Endothelial cell of umbilical vein (primary cell): ENCODE measurements at regions not wholly inside any gene's neighbourhood (a gene's known extent, or its start where the extent isn't known, plus 50 kb on each side); places are given as distances from the start of the nearest gene placed in this dataset.

Experiments used
- BruUV-seq: library from RNA; stranded (reverse); fragments of 400-500 nt; replicated peaks from 2 replicates; lab custom pipeline; 2021; lab: Mats Ljungman, UMichigan
- CTCF ChIA-PET: fragments of 300-600, 350-600 bp; sonication (Branson Sonifier 250); formaldehyde crosslinking; loops from one replicate; lab custom pipeline; 2021; ENCODE audit warnings: antibody characterized with exemption, inconsistent platforms; lab: Charles Lee
- POLR2A ChIA-PET: fragments of 300-600, 350-600 bp; sonication (Branson Sonifier 250); formaldehyde crosslinking; loops from one replicate; lab custom pipeline; 2021; ENCODE audit warnings: antibody characterized with exemption, inconsistent platforms; lab: Charles Lee
- DNase-seq: peaks from one replicate; pipeline ENCODE4 v3.0.0-alpha.2; 2011; ENCODE audit warnings: low read depth, low spot score
- FAIRE-seq: peaks from 2 replicates; lab custom pipeline; 2011; peaks lifted over from hg19 to GRCh38; lab: Jason Lieb, UNC
- H2AFZ ChIP-seq: 2 replicates; pipeline ENCODE4 v1.6.0; 2012; ENCODE audit warnings: low read depth, low read length, control low read depth, inconsistent platforms
- H3K27ac ChIP-seq: 2 replicates; pipeline ENCODE4 v1.5.1; 2011; ENCODE audit warnings: low read depth, mild to moderate bottlenecking, control low read depth, low read length, moderate library complexity; ENCODE audit not compliant: insufficient read depth
- H3K27me3 ChIP-seq, 2 experiments: 2 replicates each; pipeline versions ENCODE4 v1.6.0 to v1.6.1; 2011; ENCODE audit warnings: low read length in 2 of 2, mixed read lengths in 1 of 2; ENCODE audit not compliant: control insufficient read depth in 2 of 2, insufficient read depth in 2 of 2
- H3K36me3 ChIP-seq, 2 experiments: 2 replicates in 1 of 2; 3 replicates in 1 of 2; pipeline ENCODE4 v1.5.1; 2011; ENCODE audit warnings: low read length in 2 of 2, mild to moderate bottlenecking in 1 of 2, moderate library complexity in 1 of 2; ENCODE audit not compliant: control insufficient read depth in 2 of 2, insufficient read depth in 2 of 2; ENCODE audit errors: extremely low read depth in 1 of 2
- H3K4me1 ChIP-seq: 3 replicates; pipeline ENCODE4 v1.5.1; 2011; ENCODE audit warnings: mild to moderate bottlenecking, low read length; ENCODE audit not compliant: control insufficient read depth, insufficient read depth; ENCODE audit errors: extremely low read depth
- H3K4me2 ChIP-seq: 2 replicates; pipeline ENCODE4 v1.6.1; 2011; ENCODE audit warnings: low read length, control low read depth, mixed read lengths; ENCODE audit not compliant: insufficient read depth
- H3K4me3 ChIP-seq, 3 experiments: fragments of 200-600 bp in 1 of 3; sonication (generic), shearing (Covaris generic) in 1 of 3; replicated peaks in 1 of 3; 2 replicates each; pipeline ENCODE4 v1.5.1; 2011 to 2016; ENCODE audit warnings: control low read depth in 3 of 3, low read length in 3 of 3, mild to moderate bottlenecking in 2 of 3, inconsistent platforms in 1 of 3, low read depth in 1 of 3, moderate library complexity in 1 of 3; ENCODE audit not compliant: insufficient read depth in 1 of 3
- H3K79me2 ChIP-seq: 2 replicates; pipeline ENCODE4 v1.6.0; 2012; ENCODE audit warnings: low read length, inconsistent platforms; ENCODE audit not compliant: control insufficient read depth, insufficient read depth
- H3K9ac ChIP-seq: replicated peaks from 2 replicates; pipeline ENCODE3; 2011; ENCODE audit warnings: low read length, control low read depth; ENCODE audit not compliant: insufficient read depth; ENCODE audit errors: extremely low read depth
- H3K9me1 ChIP-seq: replicated peaks from 3 replicates; pipeline ENCODE4 v1.6.0; 2011; ENCODE audit warnings: mild to moderate bottlenecking, low read length; ENCODE audit not compliant: control insufficient read depth, insufficient read depth; ENCODE audit errors: extremely low read depth
- H3K9me3 ChIP-seq: replicated peaks from 2 replicates; pipeline ENCODE4 v1.5.1; 2012; ENCODE audit warnings: low read length, inconsistent platforms; ENCODE audit not compliant: control insufficient read depth, insufficient read depth
- H4K20me1 ChIP-seq: replicated peaks from 2 replicates; pipeline ENCODE3; 2011; ENCODE audit warnings: mild to moderate bottlenecking, low read length; ENCODE audit not compliant: control insufficient read depth, insufficient read depth; ENCODE audit errors: extremely low read depth
- EZH2 ChIP-seq: IDR thresholded peaks from 2 replicates; pipeline ENCODE4 v1.6.1; 2012; ENCODE audit warnings: borderline replicate concordance, low read depth, mild to moderate bottlenecking, moderate library complexity, low read length, inconsistent platforms; ENCODE audit not compliant: severe bottlenecking
- GATA2 ChIP-seq: IDR thresholded peaks from 2 replicates; pipeline ENCODE4 v1.7.0; 2011; ENCODE audit warnings: low read depth, mild to moderate bottlenecking, moderate library complexity, mixed read lengths, low read length; ENCODE audit not compliant: insufficient read length, insufficient read depth
- JUN ChIP-seq: IDR thresholded peaks from 2 replicates; pipeline ENCODE4 v1.6.1; 2011; ENCODE audit warnings: borderline replicate concordance, low read depth; ENCODE audit not compliant: insufficient read length, insufficient read depth
- MYC ChIP-seq: IDR thresholded peaks from one replicate; pipeline ENCODE4 v1.6.1; 2011; ENCODE audit warnings: mild to moderate bottlenecking, low read depth, low read length
- POLR2A ChIP-seq: IDR thresholded peaks from 2 replicates; pipeline ENCODE4 v1.6.1; 2012; ENCODE audit warnings: low read depth, mild to moderate bottlenecking, control low read depth, low read length
- POLR2AphosphoS5 ChIP-seq: IDR thresholded peaks from 2 replicates; pipeline ENCODE4 v1.6.1; 2012; ENCODE audit warnings: low read depth, mild to moderate bottlenecking, control low read depth, low read length, moderate library complexity; ENCODE audit not compliant: insufficient read depth
- dilution Hi-C: fragments of 300-500 bp; cut with MboI; formaldehyde crosslinking; loops from one replicate; pipeline ENCODE4 v1.15.0; 2019; ENCODE audit warnings: low sequenced_read_pairs; ENCODE audit not compliant: extremely low pct_ligation_motif_present
- intact Hi-C: fragments of 100-400 bp; cut with micrococcal nuclease; formaldehyde crosslinking; loops from one replicate; pipeline ENCODE4 v1.10.0; 2022
- TF ChIP-seq, protein P1 (sequence below): IDR thresholded peaks from 2 replicates; pipeline ENCODE4 v1.6.1; 2011; ENCODE audit not compliant: insufficient read depth, insufficient read length
- TF ChIP-seq, protein P2 (sequence below), 2 donors: IDR thresholded peaks; 1 replicate in 1 of 2; 2 replicates in 1 of 2; pipeline ENCODE4 v1.5.1; 2011; ENCODE audit warnings: low read length in 2 of 2, mild to moderate bottlenecking in 2 of 2, moderate library complexity in 2 of 2, control low read depth in 1 of 2, inconsistent platforms in 1 of 2, low read depth in 1 of 2; ENCODE audit not compliant: insufficient read depth in 1 of 2; ENCODE audit errors: extremely low read depth in 1 of 2

DNA sequence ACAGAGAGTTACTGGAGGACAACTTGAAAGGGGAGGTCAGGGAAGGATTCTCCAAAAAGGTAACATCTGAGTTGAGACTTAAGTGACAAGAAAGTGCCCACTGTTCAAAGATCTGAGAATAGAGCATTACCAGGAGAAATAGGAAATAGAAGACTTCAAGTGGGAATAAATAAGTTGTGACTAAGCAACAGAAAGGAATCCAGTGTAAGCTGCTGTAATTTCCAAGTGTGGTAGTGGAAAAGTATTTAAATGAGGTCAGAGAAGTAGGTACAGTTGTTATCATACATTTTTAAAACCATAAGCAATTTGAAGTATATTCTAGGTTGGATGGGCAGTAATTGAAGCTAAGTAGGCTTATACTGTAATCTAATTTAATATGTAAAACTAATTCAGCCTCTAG is 211.9 kb downstream of the FBXO8 start:
- H4K20me1 ChIP-seq = no peaks in the 10 kb centered on the region
- peaks cover 5 to 6% of the 10 kb centered on the region in 2 experiments for H3K27me3 ChIP-seq
- TF ChIP-seq, protein P1, sequence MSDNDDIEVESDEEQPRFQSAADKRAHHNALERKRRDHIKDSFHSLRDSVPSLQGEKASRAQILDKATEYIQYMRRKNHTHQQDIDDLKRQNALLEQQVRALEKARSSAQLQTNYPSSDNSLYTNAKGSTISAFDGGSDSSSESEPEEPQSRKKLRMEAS = no peak
- no peak for TF ChIP-seq EZH2
- TF ChIP-seq MYC = no peak
- no peak for TF ChIP-seq POLR2A
- TF ChIP-seq, protein P2, sequence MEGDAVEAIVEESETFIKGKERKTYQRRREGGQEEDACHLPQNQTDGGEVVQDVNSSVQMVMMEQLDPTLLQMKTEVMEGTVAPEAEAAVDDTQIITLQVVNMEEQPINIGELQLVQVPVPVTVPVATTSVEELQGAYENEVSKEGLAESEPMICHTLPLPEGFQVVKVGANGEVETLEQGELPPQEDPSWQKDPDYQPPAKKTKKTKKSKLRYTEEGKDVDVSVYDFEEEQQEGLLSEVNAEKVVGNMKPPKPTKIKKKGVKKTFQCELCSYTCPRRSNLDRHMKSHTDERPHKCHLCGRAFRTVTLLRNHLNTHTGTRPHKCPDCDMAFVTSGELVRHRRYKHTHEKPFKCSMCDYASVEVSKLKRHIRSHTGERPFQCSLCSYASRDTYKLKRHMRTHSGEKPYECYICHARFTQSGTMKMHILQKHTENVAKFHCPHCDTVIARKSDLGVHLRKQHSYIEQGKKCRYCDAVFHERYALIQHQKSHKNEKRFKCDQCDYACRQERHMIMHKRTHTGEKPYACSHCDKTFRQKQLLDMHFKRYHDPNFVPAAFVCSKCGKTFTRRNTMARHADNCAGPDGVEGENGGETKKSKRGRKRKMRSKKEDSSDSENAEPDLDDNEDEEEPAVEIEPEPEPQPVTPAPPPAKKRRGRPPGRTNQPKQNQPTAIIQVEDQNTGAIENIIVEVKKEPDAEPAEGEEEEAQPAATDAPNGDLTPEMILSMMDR (IDR thresholded peaks at IDR 0.05; ENCODE audit: extremely low read depth in 1 of 2, insufficient read depth in 1 of 2, low read depth in 1 of 2, low read length in 2 of 2) = no peak
- TF ChIP-seq GATA2 = no peak
- TF ChIP-seq JUN = no peak
- TF ChIP-seq POLR2AphosphoS5 = no peak
- H3K9me1 ChIP-seq = no peaks in the 10 kb centered on the region
- intact Hi-C loops = no loop called here
- no peak for FAIRE-seq
- no peak overlapping the region for H3K9ac ChIP-seq
- H3K36me3 ChIP-seq = no peaks in the 10 kb centered on the region
- H2AFZ ChIP-seq = no peak overlapping the region
- CTCF ChIA-PET = no interaction called here
- no peaks in the 10 kb centered on the region for H3K4me1 ChIP-seq
- no peak for DNase-seq
- no peaks in the 10 kb centered on the region for H3K9me3 ChIP-seq
- no peak overlapping the region for H3K4me2 ChIP-seq
- H3K4me3 ChIP-seq = no peak overlapping the region
- H3K27ac ChIP-seq = no peak overlapping the region
- no peaks in the 10 kb centered on the region for H3K79me2 ChIP-seq
- no TSS peak for BruUV-seq
- POLR2A ChIA-PET = no interaction called here
- dilution Hi-C loops = no loop called here
